ENCODE measurements at regions not wholly inside any gene's neighbourhood (a gene's known extent, or its start where the extent isn't known, plus 50 kb on each side); places are given as distances from the start of the nearest gene placed in this dataset.

DNA sequence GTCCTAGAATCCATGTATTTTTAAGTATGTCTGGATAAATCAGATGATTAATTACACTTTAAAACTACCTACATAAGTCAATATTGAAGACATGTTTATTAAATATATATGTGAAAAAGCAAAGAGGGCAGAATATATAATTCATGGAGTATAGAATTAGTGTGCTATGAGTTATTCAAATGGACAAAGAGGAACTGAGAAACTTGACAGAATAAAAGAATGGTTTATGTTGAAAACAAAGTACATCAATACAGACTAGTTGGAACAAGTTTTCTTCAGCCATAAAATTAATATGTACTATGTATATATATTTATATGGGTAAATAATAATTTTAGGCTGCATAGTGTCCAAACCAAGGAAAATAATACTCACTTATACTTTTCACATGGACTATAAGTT lies 173.5 kb downstream of the NPFFR2 start (continued):
- TF ChIP-seq HDAC2 (IDR thresholded peaks at IDR 0.05; ENCODE audit: borderline replicate concordance in 1 of 2, low read depth in 2 of 2, low read length in 2 of 2) = no peak
- TF ChIP-seq EZH2 (IDR thresholded peaks at IDR 0.05; ENCODE audit: low read depth, low read length, severe bottlenecking) = no peak
- no peak for TF ChIP-seq RFX5 (IDR thresholded peaks at IDR 0.05; ENCODE audit: borderline replicate concordance, low read depth, low read length)
- TF ChIP-seq RXRA (IDR thresholded peaks at IDR 0.05; ENCODE audit: insufficient read depth, low read depth, low read length) = no peak
- no peak for TF ChIP-seq NANOG (IDR thresholded peaks at IDR 0.05; ENCODE audit: insufficient read depth, low read depth, low read length, poor library complexity, severe bottlenecking)
- TF ChIP-seq ATF3 (IDR thresholded peaks at IDR 0.05; ENCODE audit: insufficient read depth, low read depth, low read length) = no peak

Measured in H1 (cell line).